ENCODE measurements at regions not wholly inside any gene's neighbourhood (a gene's known extent, or its start where the extent isn't known, plus 50 kb on each side); places are given as distances from the start of the nearest gene placed in this dataset.

DNA sequence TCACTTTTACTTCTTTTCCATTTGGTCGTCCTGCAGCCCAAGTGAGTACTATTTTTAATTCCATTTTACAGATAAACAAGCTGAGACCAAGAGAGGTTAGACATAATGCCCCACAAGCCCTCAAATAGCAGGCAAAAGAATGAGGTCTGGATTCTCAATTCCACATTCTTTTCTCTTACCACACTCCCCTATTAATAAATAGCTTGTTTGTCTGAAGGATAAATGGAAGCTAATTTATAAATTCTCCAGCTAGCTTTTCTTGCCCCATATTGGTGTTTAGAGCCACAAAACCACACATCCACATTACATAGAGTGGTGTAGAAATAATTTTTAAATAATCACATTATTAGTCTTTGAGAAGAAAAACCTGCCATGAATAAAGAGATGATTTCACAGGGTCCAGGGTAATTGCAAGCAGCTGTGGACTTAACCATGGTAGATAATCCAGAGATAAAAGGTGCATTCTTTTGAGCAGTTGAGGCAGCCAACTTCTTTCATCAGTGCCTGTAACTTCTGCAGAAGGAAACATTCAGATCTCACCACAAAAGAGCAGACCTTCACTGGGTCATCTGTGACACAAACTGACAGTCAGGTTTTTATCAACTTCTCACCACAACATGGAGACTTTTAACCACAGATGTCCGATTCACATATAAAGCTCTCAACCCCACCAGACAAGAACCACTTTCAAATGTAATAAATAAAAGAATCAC, 313.4 kb upstream of the STT3B start:
- CTCF ChIA-PET = interaction anchor here (0.6 kb wide), 1 partner anchor 47 kb away, joined by 3 read pairs; no protein-coding TSS in a partner anchor
- POLR2A ChIA-PET = interaction anchor here (0.8 kb wide), 1 partner anchor 22 kb away, joined by 6 read pairs; no protein-coding TSS in a partner anchor
- TF ChIP-seq, protein P1, sequence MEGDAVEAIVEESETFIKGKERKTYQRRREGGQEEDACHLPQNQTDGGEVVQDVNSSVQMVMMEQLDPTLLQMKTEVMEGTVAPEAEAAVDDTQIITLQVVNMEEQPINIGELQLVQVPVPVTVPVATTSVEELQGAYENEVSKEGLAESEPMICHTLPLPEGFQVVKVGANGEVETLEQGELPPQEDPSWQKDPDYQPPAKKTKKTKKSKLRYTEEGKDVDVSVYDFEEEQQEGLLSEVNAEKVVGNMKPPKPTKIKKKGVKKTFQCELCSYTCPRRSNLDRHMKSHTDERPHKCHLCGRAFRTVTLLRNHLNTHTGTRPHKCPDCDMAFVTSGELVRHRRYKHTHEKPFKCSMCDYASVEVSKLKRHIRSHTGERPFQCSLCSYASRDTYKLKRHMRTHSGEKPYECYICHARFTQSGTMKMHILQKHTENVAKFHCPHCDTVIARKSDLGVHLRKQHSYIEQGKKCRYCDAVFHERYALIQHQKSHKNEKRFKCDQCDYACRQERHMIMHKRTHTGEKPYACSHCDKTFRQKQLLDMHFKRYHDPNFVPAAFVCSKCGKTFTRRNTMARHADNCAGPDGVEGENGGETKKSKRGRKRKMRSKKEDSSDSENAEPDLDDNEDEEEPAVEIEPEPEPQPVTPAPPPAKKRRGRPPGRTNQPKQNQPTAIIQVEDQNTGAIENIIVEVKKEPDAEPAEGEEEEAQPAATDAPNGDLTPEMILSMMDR (IDR thresholded peaks at IDR 0.05; ENCODE audit: low read depth, low read length) = no peak
- Histone ChIP-seq H3K4me3 (ENCODE audit: low read depth, low read length) (no peak overlapping the region), H3K27ac (ENCODE audit: low read depth, low read length) (no peak overlapping the region), H3K9me3 (ENCODE audit: control insufficient read depth, insufficient read depth, low read length) (no peaks in the 10 kb centered on the region), H3K27me3 (ENCODE audit: control insufficient read depth, insufficient read depth, low read length) (no peaks in the 10 kb centered on the region)
- no peak for DNase-seq (ENCODE audit: low read depth, low spot score)

DNA sequence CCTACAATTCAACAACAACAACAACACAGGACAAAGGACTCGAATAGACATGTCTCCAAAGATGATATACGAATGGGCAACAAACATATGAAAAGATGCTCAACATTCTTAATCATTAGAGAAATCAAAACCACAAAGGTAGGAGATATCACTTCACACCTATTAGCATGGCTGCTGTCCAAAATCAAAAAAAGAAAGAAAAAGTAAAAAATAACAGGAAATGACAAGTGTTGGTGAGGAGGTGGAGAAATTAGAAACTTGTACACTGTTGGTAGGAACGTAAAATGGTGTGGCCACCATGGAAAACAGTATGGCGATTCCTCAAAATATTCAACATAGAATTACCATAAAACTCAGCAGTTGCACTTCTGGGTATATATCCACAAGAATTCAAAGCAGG, 312.3 kb upstream of the STT3B start:
- ChIA-PET POLR2A (no interaction called here), CTCF (no interaction called here)
- Histone ChIP-seq H3K4me3 (ENCODE audit: low read depth, low read length) (no peak overlapping the region), H3K27ac (ENCODE audit: low read depth, low read length) (no peak overlapping the region), H3K27me3 (ENCODE audit: control insufficient read depth, insufficient read depth, low read length) (no peaks in the 10 kb centered on the region), H3K9me3 (ENCODE audit: control insufficient read depth, insufficient read depth, low read length) (no peaks in the 10 kb centered on the region)
- TF ChIP-seq, protein P1 (IDR thresholded peaks at IDR 0.05; ENCODE audit: low read depth, low read length) = no peak
- no peak for DNase-seq (ENCODE audit: low read depth, low spot score)

DNA sequence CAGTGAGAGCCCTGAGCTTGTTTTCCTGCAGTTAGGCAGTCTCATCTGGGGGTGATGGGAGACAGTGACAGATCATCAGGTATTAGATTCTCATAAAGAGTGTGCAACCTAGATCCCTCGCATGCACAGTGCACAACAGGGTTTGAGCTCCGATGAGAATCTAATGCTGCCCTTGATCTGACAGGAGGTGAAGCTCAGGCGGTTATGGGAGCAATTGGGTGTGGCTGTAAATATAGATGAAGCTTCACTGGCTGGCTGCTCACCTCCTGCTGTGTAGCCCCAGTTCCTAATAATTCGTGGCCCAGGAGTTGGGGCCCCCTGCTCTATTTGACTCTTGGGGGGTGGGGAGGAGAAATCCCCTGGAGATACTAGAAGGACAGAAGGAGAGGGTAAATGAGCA, 309.4 kb upstream of the STT3B start:
- Histone ChIP-seq H3K27ac (ENCODE audit: low read depth, low read length) (no peak overlapping the region), H3K4me3 (ENCODE audit: low read depth, low read length) (no peak overlapping the region), H3K9me3 (ENCODE audit: control insufficient read depth, insufficient read depth, low read length) (no peaks in the 10 kb centered on the region), H3K27me3 (ENCODE audit: control insufficient read depth, insufficient read depth, low read length) (no peaks in the 10 kb centered on the region)
- TF ChIP-seq, protein P1 (IDR thresholded peaks at IDR 0.05; ENCODE audit: low read depth, low read length) = no peak
- CTCF ChIA-PET = no interaction called here
- POLR2A ChIA-PET = interaction anchor here (0.6 kb wide), 1 partner anchor 19 kb away, joined by 3 read pairs; no protein-coding TSS in a partner anchor
- DNase-seq (ENCODE audit: low read depth, low spot score) = no peak

DNA sequence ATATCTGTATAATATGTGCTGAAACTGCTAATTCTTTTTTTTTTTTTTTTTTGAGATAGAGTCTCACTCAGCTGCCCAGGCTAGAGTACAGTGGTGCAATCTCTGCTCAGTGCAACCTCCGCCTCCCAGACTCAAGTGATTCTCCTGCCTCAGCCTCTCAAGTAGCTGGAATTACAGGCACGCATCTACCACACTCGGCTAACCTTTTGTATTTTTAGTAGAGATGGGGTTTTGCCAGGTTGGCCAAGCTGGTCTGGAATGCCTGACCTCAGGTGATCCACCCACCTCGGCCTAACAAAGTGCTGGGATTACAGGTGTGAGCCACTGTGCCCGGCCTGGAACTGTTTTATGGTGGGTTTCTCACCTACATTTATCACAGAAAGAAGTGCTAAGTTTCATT, 307.8 kb upstream of the STT3B start:
- Histone ChIP-seq H3K27me3 (ENCODE audit: control insufficient read depth, insufficient read depth, low read length) (no peaks in the 10 kb centered on the region), H3K4me3 (ENCODE audit: low read depth, low read length) (no peak overlapping the region), H3K27ac (ENCODE audit: low read depth, low read length) (no peak overlapping the region), H3K9me3 (ENCODE audit: control insufficient read depth, insufficient read depth, low read length) (no peaks in the 10 kb centered on the region)
- DNase-seq (ENCODE audit: low read depth, low spot score) = no peak
- CTCF ChIA-PET = interaction anchor here (0.7 kb wide), 1 partner anchor 44 kb away, joined by 3 read pairs; no protein-coding TSS in a partner anchor
- TF ChIP-seq, protein P1 (IDR thresholded peaks at IDR 0.05; ENCODE audit: low read depth, low read length) = no peak
- POLR2A ChIA-PET = interaction anchor here (0.7 kb wide), 1 partner anchor 307 kb away, joined by 3 read pairs; the partner anchor contains the start of gene STT3B

DNA sequence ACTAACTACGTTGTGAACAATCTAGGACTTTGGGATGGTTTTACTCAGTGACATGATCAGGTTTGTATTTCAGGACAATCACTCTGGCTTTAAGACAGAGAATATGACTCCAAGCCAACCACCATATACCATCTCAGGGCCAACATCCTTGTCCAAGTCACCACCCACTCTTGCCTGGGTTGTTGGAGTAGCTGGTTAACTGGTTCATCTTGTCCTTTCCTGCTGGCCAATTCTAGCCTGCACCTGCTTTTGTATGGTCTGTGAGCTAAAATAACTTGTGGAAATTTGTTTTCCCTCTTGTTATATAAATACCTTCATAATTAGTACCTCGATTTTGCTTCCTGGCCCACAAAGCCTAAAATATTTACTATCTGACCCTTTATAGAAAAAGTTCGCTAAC, 306.8 kb upstream of the STT3B start:
- TF ChIP-seq, protein P1 (IDR thresholded peaks at IDR 0.05; ENCODE audit: low read depth, low read length) = no peak
- ChIA-PET CTCF (no interaction called here), POLR2A (no interaction called here)
- H3K9me3 ChIP-seq (ENCODE audit: control insufficient read depth, insufficient read depth, low read length) = no peaks in the 10 kb centered on the region
- H3K27me3 ChIP-seq (ENCODE audit: control insufficient read depth, insufficient read depth, low read length) = peaks cover 2% of the 10 kb centered on the region
- no peak for DNase-seq (ENCODE audit: low read depth, low spot score)
- H3K4me3 ChIP-seq (ENCODE audit: low read depth, low read length) = no peak overlapping the region
- no peak overlapping the region for H3K27ac ChIP-seq (ENCODE audit: low read depth, low read length)

All from AG04450 (cell line).